ENCODE measurements at regions not wholly inside any gene's neighbourhood (a gene's known extent, or its start where the extent isn't known, plus 50 kb on each side); places are given as distances from the start of the nearest gene placed in this dataset.

GRCh38 chr3:177883957-177884356 lies 652.3 kb upstream of the KCNMB2 start:
- Histone ChIP-seq H3K27me3 (no peaks in the 10 kb centered on the region), H3K4me1 (no peaks in the 10 kb centered on the region), H3K27ac (no peak overlapping the region), H3K9me3 (no peaks in the 10 kb centered on the region), H3K36me3 (no peaks in the 10 kb centered on the region), H3K4me3 (no peak overlapping the region)
- ATAC-seq (no peak), DNase-seq (no peak)
- intact Hi-C loops (cut with DNase I) = no loop called here
- TF ChIP-seq, protein P1, sequence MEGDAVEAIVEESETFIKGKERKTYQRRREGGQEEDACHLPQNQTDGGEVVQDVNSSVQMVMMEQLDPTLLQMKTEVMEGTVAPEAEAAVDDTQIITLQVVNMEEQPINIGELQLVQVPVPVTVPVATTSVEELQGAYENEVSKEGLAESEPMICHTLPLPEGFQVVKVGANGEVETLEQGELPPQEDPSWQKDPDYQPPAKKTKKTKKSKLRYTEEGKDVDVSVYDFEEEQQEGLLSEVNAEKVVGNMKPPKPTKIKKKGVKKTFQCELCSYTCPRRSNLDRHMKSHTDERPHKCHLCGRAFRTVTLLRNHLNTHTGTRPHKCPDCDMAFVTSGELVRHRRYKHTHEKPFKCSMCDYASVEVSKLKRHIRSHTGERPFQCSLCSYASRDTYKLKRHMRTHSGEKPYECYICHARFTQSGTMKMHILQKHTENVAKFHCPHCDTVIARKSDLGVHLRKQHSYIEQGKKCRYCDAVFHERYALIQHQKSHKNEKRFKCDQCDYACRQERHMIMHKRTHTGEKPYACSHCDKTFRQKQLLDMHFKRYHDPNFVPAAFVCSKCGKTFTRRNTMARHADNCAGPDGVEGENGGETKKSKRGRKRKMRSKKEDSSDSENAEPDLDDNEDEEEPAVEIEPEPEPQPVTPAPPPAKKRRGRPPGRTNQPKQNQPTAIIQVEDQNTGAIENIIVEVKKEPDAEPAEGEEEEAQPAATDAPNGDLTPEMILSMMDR (IDR thresholded peaks at IDR 0.05) = no peak

- DNase-seq = no peak
- Histone ChIP-seq H3K9me3 (no peaks in the 10 kb centered on the region), H3K4me3 (no peak overlapping the region), H3K36me3 (no peaks in the 10 kb centered on the region), H3K4me1 (no peaks in the 10 kb centered on the region), H3K27me3 (no peaks in the 10 kb centered on the region), H3K27ac (no peak overlapping the region)
- intact Hi-C loops (cut with DNase I) = no loop called here
- TF ChIP-seq, protein P1 (IDR thresholded peaks at IDR 0.05) = no peak
- no peak for ATAC-seq
Measured at GRCh38 chr3:177885063-177885462, 651.2 kb upstream of the KCNMB2 start.

DNA sequence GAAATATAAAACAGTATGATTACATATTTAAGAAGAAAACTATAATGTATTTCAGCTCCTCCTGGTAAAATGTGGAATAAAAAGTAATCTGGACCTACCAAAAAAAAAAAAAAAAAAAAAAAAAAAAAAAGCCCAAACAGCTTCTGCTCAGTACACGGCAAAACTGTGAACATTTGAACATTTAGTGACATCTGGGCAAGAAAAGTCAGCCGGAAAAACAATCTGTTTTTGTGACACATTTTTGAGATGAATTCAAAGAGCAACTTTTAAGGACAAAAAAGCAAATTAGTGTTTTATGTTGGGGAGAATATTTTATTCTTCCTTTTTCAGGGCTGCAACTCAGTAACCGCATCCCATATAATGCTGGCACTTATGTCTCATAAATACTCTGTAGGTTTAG lies 649.7 kb upstream of the KCNMB2 start:
- TF ChIP-seq, protein P1 (IDR thresholded peaks at IDR 0.05) = no peak
- Histone ChIP-seq H3K27ac (no peak overlapping the region), H3K9me3 (no peaks in the 10 kb centered on the region), H3K36me3 (no peaks in the 10 kb centered on the region), H3K4me1 (no peaks in the 10 kb centered on the region), H3K27me3 (no peaks in the 10 kb centered on the region), H3K4me3 (no peak overlapping the region)
- ATAC-seq = no peak
- DNase-seq = no peak
- intact Hi-C loops (cut with DNase I) = no loop called here

GRCh38 chr3:177887475-177887874 lies 648.8 kb upstream of the KCNMB2 start:
- H3K4me1 ChIP-seq = no peaks in the 10 kb centered on the region
- intact Hi-C loops (cut with DNase I) = no loop called here
- H3K9me3 ChIP-seq = no peaks in the 10 kb centered on the region
- no peaks in the 10 kb centered on the region for H3K36me3 ChIP-seq
- H3K4me3 ChIP-seq = no peak overlapping the region
- H3K27me3 ChIP-seq = no peaks in the 10 kb centered on the region
- DNase-seq (no peak), ATAC-seq (no peak)
- TF ChIP-seq, protein P1 (IDR thresholded peaks at IDR 0.05) = no peak
- H3K27ac ChIP-seq = no peak overlapping the region

DNA sequence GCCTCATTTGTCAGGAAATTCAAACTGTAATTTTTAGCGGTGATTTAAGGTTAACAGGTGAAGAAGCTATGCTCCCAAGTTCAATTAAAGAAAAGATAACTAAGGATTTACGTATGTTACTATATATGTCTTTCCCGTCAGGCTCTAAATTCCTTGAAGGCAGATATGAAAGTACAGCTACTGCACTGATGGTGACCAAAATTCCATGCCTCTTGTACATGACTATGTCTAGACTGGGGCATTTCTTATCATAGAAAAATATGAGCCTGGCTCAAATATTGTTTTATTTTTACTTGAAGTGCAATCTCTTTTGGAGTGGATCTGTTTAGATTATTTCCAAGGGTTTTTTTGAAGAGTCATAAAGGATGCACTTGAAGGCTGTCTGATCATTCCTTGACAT lies 647.1 kb upstream of the KCNMB2 start:
- Histone ChIP-seq H3K4me3 (no peak overlapping the region), H3K9me3 (no peaks in the 10 kb centered on the region), H3K27ac (no peak overlapping the region), H3K36me3 (no peaks in the 10 kb centered on the region), H3K27me3 (no peaks in the 10 kb centered on the region), H3K4me1 (peaks cover 0 to 3% of the 10 kb centered on the region in 2 donors)
- intact Hi-C loops (cut with DNase I) = no loop called here
- DNase-seq (no peak), ATAC-seq (peak; percentile 25)
- TF ChIP-seq, protein P1 (IDR thresholded peaks at IDR 0.05) = no peak
